Progenitor cell of endocrine pancreas (in vitro differentiated cells): ENCODE measurements at regions not wholly inside any gene's neighbourhood (a gene's known extent, or its start where the extent isn't known, plus 50 kb on each side); places are given as distances from the start of the nearest gene placed in this dataset.

ENCODE experiments used
- DNase-seq: peaks from one replicate; pipeline ENCODE4 v3.0.0; 2021; ENCODE audit warnings: low spot score; ENCODE audit not compliant: unreplicated experiment
- H3K27ac Mint-ChIP-seq: 2 replicates; pipeline ENCODE4 v1.8.0; 2021; ENCODE audit warnings: mild to moderate bottlenecking, moderate library complexity, mixed read lengths
- H3K27me3 Mint-ChIP-seq: 2 replicates; pipeline ENCODE4 v1.8.0; 2021; ENCODE audit warnings: mixed read lengths
- H3K36me3 Mint-ChIP-seq: 2 replicates; pipeline ENCODE4 v1.8.0; 2022; ENCODE audit warnings: mixed read lengths; ENCODE audit not compliant: insufficient read depth
- H3K4me1 Mint-ChIP-seq: 2 replicates; pipeline ENCODE4 v1.8.0; 2021; ENCODE audit warnings: low read depth, mixed read lengths
- H3K4me3 Mint-ChIP-seq: 2 replicates; pipeline ENCODE4 v1.8.0; 2021; ENCODE audit warnings: low read depth, mild to moderate bottlenecking, moderate library complexity, mixed read lengths
- H3K9me3 Mint-ChIP-seq: 2 replicates; pipeline ENCODE4 v1.8.0; 2021; ENCODE audit warnings: low read depth, mixed read lengths
- TF ChIP-seq, protein P1 (sequence below): fragments of 200-600 bp; sonication (generic); IDR thresholded peaks from one replicate; pipeline ENCODE4 v1.5.0; 2021; ENCODE audit warnings: antibody characterized with exemption, mild to moderate bottlenecking; ENCODE audit not compliant: unreplicated experiment

DNA sequence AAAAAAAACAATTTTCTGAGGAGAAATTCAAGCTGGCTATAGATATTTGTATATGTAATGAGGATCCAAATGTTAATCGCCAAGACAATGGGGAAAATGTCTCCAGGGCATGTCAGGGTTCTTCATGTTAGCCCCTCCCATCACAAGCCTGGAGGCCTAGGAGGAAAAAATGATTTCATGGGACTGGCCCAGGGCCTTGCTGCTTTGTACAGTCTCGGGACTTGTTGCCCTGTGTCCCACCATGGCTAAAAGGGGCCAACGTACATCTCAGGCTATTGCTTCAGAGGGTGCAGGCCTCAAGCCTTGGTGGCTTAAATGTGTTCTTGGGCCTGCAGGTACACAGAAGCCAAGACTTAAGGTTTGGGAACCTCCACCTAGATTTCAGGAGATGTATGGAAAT lies 62.1 kb upstream of the SLC5A12 start:
- H3K4me1 Mint-ChIP-seq: peaks cover 4% of the 10 kb centered on the region
- peaks cover 7% of the 10 kb centered on the region for H3K36me3 Mint-ChIP-seq
- no peak overlapping the region for H3K27ac Mint-ChIP-seq
- H3K4me3 Mint-ChIP-seq: no peak overlapping the region
- peaks cover 23% of the 10 kb centered on the region for H3K9me3 Mint-ChIP-seq
- TF ChIP-seq, protein P1, sequence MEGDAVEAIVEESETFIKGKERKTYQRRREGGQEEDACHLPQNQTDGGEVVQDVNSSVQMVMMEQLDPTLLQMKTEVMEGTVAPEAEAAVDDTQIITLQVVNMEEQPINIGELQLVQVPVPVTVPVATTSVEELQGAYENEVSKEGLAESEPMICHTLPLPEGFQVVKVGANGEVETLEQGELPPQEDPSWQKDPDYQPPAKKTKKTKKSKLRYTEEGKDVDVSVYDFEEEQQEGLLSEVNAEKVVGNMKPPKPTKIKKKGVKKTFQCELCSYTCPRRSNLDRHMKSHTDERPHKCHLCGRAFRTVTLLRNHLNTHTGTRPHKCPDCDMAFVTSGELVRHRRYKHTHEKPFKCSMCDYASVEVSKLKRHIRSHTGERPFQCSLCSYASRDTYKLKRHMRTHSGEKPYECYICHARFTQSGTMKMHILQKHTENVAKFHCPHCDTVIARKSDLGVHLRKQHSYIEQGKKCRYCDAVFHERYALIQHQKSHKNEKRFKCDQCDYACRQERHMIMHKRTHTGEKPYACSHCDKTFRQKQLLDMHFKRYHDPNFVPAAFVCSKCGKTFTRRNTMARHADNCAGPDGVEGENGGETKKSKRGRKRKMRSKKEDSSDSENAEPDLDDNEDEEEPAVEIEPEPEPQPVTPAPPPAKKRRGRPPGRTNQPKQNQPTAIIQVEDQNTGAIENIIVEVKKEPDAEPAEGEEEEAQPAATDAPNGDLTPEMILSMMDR: no peak
- H3K27me3 Mint-ChIP-seq: no peaks in the 10 kb centered on the region
- DNase-seq: no peak

DNA sequence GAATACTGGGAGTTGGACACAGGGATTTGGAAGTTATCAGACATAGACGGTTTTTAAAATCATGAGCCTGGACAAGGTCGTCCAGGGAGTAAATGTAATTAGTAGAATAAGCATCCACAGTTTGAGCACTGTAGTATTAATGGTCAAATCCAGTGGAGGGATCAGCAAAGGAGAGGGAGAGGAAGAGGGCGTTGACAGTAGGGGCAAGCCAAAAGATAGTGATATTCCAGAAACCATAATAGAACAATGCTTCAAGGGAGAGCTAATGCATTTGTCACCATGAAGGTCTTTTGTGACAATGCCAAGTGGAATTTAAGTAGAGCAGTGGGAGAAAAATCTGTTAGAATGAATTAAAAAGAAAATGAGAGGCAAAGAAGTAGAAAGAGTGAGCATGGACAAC lies 68.9 kb upstream of the SLC5A12 start:
- no peak for DNase-seq
- H3K27ac Mint-ChIP-seq: no peak overlapping the region
- H3K9me3 Mint-ChIP-seq: peaks cover 7% of the 10 kb centered on the region
- TF ChIP-seq, protein P1: no peak
- no peaks in the 10 kb centered on the region for H3K27me3 Mint-ChIP-seq
- H3K4me3 Mint-ChIP-seq: no peak overlapping the region
- H3K4me1 Mint-ChIP-seq: no peaks in the 10 kb centered on the region
- H3K36me3 Mint-ChIP-seq: no peaks in the 10 kb centered on the region

DNA sequence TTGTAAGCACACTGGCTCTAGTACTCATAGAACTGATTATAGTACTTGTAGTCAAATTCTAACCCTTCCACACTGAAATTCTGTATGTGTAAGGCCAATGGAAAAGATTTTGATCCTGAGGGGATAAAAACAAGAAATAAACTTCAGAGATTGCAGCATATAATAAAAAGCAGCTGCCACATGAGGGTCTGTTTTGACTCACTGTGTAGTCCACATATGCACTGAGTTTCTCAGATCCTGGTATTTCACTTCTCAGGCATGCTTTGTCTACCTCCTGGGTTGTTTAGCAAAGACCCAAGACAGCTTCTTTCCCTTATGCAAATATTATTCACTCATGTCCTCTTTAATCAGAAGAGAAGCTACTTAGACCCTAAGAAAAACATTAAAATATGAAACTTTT lies 71.1 kb upstream of the SLC5A12 start:
- no peaks in the 10 kb centered on the region for H3K4me1 Mint-ChIP-seq
- no peaks in the 10 kb centered on the region for H3K36me3 Mint-ChIP-seq

DNA sequence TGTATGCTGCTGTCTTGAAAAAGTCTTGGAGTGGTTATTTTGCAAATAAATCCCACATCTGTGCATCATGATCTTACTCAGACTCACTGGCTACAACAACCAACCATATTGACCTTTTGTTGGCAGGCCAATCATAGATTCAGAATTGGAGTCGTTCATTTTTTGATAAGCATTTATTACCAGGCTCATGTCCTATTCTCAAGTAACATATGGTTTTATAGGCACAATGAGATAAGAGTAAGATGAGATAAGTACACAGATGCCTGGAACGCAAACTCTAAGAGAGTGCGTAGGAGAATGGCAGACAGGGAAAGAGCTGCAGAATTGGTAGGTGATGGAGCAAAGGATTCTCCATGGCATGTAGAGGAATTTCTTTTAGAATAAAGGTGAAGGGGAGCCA lies 71.6 kb upstream of the SLC5A12 start:
- TF ChIP-seq, protein P1: no peak
- DNase-seq: no peak
- Mint-ChIP-seq H3K9me3 (no peaks in the 10 kb centered on the region), H3K36me3 (no peaks in the 10 kb centered on the region), H3K27ac (no peak overlapping the region), H3K27me3 (no peaks in the 10 kb centered on the region), H3K4me1 (no peaks in the 10 kb centered on the region), H3K4me3 (no peak overlapping the region)

More for the DNA sequence above, 71.1 kb upstream of the SLC5A12 start:
- TF ChIP-seq, protein P1: no peak
- H3K27ac Mint-ChIP-seq: no peak overlapping the region
- H3K27me3 Mint-ChIP-seq: no peaks in the 10 kb centered on the region
- H3K4me3 Mint-ChIP-seq: no peak overlapping the region
- no peaks in the 10 kb centered on the region for H3K9me3 Mint-ChIP-seq
- no peak for DNase-seq

DNA sequence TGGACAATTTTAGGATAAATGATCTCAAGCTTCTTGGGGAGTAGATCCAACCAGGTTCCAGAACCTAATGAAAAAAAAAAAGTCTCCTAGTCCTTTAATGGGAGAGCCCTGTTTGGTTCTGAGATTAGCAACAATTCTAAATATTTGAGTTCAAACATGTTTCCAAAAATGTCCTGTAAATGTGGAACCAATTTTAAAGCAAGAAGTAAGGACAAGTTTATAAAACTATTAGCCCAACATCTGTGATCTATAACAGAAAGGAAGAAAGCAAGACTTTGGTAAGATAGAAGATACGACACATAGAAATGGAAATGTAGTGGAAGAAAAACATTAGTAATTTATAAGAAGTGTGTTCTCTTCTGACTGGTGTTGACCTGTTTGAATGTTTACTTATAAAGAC lies 79.7 kb upstream of the SLC5A12 start:
- Mint-ChIP-seq H3K27me3 (no peaks in the 10 kb centered on the region), H3K4me3 (no peak overlapping the region), H3K27ac (no peak overlapping the region), H3K9me3 (no peaks in the 10 kb centered on the region), H3K36me3 (no peaks in the 10 kb centered on the region), H3K4me1 (no peaks in the 10 kb centered on the region)
- TF ChIP-seq, protein P1: no peak
- DNase-seq: no peak

DNA sequence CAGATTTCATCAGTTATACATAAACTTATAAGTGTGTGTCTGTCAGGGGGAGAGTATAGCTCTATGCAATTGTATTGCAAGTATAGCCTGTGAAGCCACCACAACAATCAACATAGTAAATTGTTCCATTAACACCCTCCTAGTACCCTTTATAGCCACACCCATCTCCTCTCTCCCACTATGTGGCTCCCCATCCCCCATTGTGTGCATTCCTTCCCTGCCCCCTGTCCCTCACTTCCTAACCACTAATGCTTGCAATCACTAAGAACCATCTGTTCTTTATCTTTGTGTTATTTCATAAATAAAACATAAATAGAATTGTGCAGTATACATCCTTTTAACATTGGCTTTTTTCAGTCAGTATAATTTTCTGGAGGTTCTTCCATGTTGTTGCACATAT lies 83.1 kb upstream of the SLC5A12 start:
- TF ChIP-seq, protein P1: no peak
- Mint-ChIP-seq H3K4me3 (no peak overlapping the region), H3K4me1 (no peaks in the 10 kb centered on the region), H3K36me3 (no peaks in the 10 kb centered on the region), H3K27ac (no peak overlapping the region), H3K27me3 (no peaks in the 10 kb centered on the region), H3K9me3 (no peaks in the 10 kb centered on the region)
- DNase-seq: no peak
